GM10248 (cell line): ENCODE measurements at regions not wholly inside any gene's neighbourhood (a gene's known extent, or its start where the extent isn't known, plus 50 kb on each side); places are given as distances from the start of the nearest gene placed in this dataset.

ENCODE experiments used
- CTCF ChIA-PET: fragments of 300-600 bp; sonication (Branson Sonifier 250); formaldehyde crosslinking; extraction: SDS; loops from one replicate; lab custom pipeline; 2021; ENCODE audit warnings: antibody characterized with exemption; lab: Yijun Ruan, JAX
- POLR2A ChIA-PET: fragments of 350-650 bp; sonication (Branson Sonifier 250); formaldehyde crosslinking; extraction: SDS; loops from one replicate; lab custom pipeline; 2020; ENCODE audit warnings: antibody characterized with exemption; lab: Yijun Ruan, JAX
- DNase-seq: peaks from one replicate; pipeline ENCODE4 v3.0.0; 2012; ENCODE audit errors: extremely low spot score
- TF ChIP-seq, protein P1 (sequence below): IDR thresholded peaks from 2 replicates; pipeline ENCODE4 v1.5.1; 2012; ENCODE audit warnings: mild to moderate bottlenecking, low read depth; ENCODE audit errors: extremely low read depth, missing control alignments, control extremely low read depth

DNA sequence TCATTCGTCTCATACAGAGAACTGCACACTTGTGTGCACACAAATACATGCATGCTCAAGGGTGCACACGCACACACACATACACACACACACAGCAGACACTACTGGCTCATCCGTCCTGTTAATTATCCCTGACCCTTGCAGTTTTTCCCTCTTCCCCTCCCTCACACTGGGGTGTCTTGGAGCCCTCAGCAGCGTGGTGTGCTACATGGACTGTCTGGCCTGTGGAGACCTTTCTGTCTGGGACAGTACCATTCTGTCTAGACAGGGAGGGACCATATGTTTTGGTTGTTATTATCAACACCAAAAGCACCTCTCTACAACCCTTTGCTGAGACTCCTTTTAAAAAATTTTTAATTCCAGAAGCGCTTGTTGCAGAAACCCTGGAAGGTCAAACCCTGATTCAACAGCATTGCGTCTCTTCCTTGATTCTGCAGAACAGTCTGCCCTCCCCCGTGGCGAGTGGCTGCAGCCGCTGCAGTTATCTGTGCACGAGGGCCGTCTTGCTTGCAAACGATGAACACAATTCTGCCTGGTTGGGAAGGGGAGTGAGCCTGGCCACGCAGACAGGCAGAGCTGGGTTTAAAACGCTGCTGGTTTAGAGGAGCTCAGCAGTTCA, 374.0 kb downstream of the IRS2 start:
- CTCF ChIA-PET = no interaction called here
- no peak for DNase-seq
- TF ChIP-seq, protein P1, sequence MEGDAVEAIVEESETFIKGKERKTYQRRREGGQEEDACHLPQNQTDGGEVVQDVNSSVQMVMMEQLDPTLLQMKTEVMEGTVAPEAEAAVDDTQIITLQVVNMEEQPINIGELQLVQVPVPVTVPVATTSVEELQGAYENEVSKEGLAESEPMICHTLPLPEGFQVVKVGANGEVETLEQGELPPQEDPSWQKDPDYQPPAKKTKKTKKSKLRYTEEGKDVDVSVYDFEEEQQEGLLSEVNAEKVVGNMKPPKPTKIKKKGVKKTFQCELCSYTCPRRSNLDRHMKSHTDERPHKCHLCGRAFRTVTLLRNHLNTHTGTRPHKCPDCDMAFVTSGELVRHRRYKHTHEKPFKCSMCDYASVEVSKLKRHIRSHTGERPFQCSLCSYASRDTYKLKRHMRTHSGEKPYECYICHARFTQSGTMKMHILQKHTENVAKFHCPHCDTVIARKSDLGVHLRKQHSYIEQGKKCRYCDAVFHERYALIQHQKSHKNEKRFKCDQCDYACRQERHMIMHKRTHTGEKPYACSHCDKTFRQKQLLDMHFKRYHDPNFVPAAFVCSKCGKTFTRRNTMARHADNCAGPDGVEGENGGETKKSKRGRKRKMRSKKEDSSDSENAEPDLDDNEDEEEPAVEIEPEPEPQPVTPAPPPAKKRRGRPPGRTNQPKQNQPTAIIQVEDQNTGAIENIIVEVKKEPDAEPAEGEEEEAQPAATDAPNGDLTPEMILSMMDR = no peak
- POLR2A ChIA-PET = no interaction called here

DNA sequence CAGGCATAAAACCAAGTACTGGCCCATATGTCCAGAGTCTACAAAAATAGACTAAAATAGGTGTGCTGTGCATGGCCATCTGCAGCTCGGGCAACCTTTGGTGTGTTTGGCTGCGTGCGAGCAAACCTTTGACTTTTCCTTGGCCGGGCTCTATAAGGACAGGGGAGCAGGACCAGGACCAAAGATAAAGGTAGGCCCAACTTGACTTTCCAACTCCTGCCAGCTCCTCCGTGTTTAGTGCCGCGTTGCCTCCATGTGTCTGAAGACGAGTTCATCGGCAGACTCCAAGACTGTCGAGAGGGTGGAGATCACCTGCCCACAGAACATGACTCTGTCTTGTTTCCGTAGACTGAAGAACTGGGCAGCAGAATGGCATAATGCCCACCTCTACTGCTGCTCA, 375.5 kb downstream of the IRS2 start:
- TF ChIP-seq, protein P1 = no peak
- ChIA-PET CTCF (no interaction called here), POLR2A (no interaction called here)
- no peak for DNase-seq

DNA sequence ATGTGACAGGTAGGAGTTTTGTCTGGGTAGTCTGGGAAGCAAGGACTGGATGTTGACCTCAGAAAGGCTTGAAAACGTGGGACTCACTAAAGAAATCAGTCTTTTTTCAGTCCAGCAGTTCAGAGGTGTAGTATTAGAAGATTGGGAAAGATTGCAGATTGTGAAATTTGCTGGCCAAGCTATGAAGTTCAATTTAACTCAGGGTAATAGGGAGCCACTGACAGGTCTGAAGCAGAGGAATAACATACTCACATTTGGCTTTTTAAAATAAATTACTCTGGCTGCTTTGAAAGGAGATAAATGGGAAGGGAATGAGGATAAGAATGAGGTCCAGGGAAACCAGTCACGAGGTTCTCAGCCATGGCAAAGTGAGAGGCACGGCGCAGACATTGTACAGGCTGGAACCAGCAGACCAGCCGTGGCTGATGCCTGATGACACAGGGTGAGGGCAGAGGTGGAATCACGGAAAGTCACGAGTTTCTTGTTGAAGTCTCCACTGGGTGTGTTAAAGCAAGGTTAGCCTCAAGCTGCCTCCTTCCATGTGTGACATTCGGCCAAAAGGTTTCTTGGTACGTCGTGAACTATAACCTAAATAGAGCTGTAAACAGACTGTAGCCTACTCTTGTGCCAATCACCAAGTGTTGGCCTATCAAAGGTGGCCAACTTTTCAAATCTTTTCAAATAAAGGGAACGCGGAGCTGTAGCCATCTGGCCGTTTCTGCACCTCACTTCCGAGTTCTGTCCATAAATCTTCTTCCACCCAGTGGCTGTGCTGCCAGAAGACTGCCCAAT, 377.6 kb downstream of the IRS2 start:
- DNase-seq = no peak
- CTCF ChIA-PET = no interaction called here
- TF ChIP-seq, protein P1 = no peak
- POLR2A ChIA-PET = no interaction called here

DNA sequence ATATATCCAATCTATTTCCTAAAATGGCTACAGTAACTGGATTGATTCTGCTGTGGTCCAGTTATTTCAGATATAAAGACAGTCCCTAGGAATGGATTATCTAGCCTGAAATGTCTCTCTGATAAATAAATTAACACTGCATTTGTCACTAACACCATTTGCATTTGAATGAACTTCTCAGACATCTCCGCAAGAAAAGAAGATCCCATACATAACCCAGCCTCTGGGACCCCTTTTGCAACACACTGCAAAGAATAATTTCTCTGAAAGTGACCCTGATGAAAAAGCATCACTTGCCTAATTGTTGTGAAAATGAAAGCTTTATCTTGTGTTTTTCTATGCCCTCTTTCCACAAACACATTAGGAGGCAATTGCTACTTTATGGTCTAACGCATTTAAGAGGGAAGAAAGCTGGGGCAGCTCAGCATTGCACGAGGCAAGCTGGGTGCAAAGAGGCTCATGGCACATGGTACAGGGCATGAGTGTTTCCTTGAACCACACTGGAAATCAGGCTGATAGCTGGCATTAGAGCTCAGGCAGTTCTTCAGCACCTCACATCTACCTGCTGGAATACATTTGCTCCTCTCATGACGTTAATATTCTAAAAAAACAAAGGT, 379.9 kb downstream of the IRS2 start:
- ChIA-PET CTCF (no interaction called here), POLR2A (no interaction called here)
- DNase-seq = no peak
- TF ChIP-seq, protein P1 = no peak

DNA sequence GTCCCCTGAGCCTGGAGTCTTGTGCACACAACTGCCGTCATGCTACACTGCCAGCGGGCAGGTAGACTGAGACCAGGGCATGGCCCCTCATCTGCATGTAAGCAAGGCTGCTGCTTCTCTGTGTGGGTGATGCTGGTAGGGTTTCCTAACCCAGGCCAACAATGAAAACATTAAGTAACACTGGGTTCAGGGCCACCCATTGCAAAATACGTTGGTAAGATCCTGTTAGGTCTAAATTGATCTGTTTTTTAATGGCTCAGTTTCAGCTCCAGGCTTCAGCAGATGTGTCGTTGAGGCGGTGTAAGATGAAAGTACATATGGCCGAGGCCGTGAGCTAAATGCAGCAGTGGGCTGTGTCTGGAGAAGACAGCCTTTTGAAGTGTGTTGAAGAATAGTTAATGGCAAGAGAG, 383.4 kb downstream of the IRS2 start:
- POLR2A ChIA-PET = no interaction called here
- CTCF ChIA-PET = no interaction called here
- DNase-seq = no peak
- TF ChIP-seq, protein P1 = no peak

DNA sequence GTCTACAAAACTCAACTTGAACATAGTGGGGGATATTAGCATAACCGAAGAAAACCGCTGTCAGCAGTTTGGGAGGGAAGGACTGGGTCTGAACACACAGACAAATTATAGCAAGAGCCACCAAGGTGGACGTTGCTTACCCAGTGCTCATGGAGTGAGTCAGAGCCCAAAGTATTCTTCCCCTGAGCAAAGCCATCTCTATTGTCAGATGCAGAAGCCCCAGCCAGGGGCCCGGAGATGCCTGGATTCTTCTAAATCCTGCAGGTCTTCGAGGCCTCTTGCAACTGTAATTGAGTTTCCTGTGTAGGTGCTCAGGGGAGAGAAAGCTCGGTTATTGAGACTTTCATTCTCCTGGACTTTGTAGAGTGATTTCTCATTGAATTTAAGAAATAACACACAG, 384.5 kb downstream of the IRS2 start:
- TF ChIP-seq, protein P1 = no peak
- CTCF ChIA-PET = no interaction called here
- DNase-seq = no peak
- POLR2A ChIA-PET = no interaction called here
